Breast epithelium (tissue), 3 donors: ENCODE measurements at regions not wholly inside any gene's neighbourhood (a gene's known extent, or its start where the extent isn't known, plus 50 kb on each side); places are given as distances from the start of the nearest gene placed in this dataset.

Source experiments
- CTCF ChIP-seq, 3 donors: fragments of 450-650 bp; IDR thresholded peaks; one replicate each; pipeline ENCODE4 v1.5.1; 2016 to 2017; ENCODE audit warnings: antibody characterized with exemption in 3 of 3, mild to moderate bottlenecking in 3 of 3, moderate library complexity in 3 of 3
- POLR2A ChIP-seq: fragments of 450-650 bp; IDR thresholded peaks from one replicate; pipeline ENCODE4 v1.6.1; 2016; ENCODE audit warnings: antibody characterized with exemption, mild to moderate bottlenecking, moderate library complexity

DNA sequence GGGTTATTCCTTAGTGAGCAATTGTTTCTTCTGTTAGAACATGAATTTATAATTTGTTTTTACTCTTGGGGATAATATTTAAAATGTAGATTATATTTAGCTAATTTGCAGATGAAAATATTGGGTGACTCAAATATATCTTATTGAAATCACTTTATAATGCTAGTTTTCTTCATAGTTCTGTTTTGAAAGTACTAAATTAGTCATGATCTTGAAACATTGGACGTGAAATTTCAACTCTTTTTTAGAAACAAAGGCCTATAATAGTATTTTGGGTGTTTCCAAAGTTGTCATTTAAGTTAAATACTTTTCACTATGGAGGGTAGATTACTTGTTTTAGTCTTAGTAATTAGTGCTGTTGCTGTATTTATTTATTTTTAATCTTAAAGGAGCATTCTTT lies 250.9 kb downstream of the UTRN start:
- TF ChIP-seq CTCF (IDR thresholded peaks at IDR 0.05) (no peak), POLR2A (no peak)
